WERI-Rb-1 (cell line): ENCODE measurements at regions not wholly inside any gene's neighbourhood (a gene's known extent, or its start where the extent isn't known, plus 50 kb on each side); places are given as distances from the start of the nearest gene placed in this dataset.
A peak's percentile ranks its signal among the peaks of the same experiment; 100 is the strongest.
"Not testable (repeated sequence)": the region's sequence is repeated elsewhere in the genome, so short reads cannot be mapped to it uniquely, and the experiment has no call there.

Source experiments
- DNase-seq: peaks from one replicate; pipeline ENCODE4 v3.0.0-alpha.2; 2020
- H3K27ac ChIP-seq: fragments of 250-450 bp; sonication (Bioruptor Pico); 2 replicates; pipeline ENCODE4 v1.5.1; 2020; ENCODE audit warnings: mild to moderate bottlenecking, moderate library complexity
- H3K27me3 ChIP-seq: fragments of 250-450 bp; sonication (Bioruptor Pico); 2 replicates; pipeline ENCODE4 v1.5.1; 2021; ENCODE audit warnings: mild to moderate bottlenecking, low read depth, moderate library complexity; ENCODE audit not compliant: insufficient read depth, severe bottlenecking
- H3K36me3 ChIP-seq: fragments of 250-450 bp; sonication (Bioruptor Pico); 2 replicates; pipeline ENCODE4 v1.5.1; 2020; ENCODE audit warnings: mild to moderate bottlenecking, moderate library complexity
- H3K4me3 ChIP-seq: 2 replicates; pipeline ENCODE4 v1.5.1; 2011; ENCODE audit warnings: low read depth, mild to moderate bottlenecking, control low read depth, low read length
- H3K9me3 ChIP-seq: fragments of 250-450 bp; sonication (Bioruptor Pico); 2 replicates; pipeline ENCODE4 v1.5.1; 2021; ENCODE audit warnings: mild to moderate bottlenecking, moderate library complexity; ENCODE audit not compliant: severe bottlenecking
- CTCF ChIP-seq: IDR thresholded peaks from 2 replicates; pipeline ENCODE4 v1.5.1; 2011; ENCODE audit warnings: low read depth, mild to moderate bottlenecking, control low read depth, inconsistent platforms, low read length

- Histone ChIP-seq H3K9me3 (no peaks in the 10 kb centered on the region), H3K36me3 (no peaks in the 10 kb centered on the region), H3K4me3 (no peak overlapping the region), H3K27ac (no peak overlapping the region), H3K27me3 (no peaks in the 10 kb centered on the region)
- TF ChIP-seq CTCF: no peak
- no peak for DNase-seq
Measured at GRCh38 chr2:142615876-142616275, 261.6 kb upstream of the KYNU start.

GRCh38 chr2:142613193-142613592 is 264.3 kb upstream of the KYNU start:
- H3K36me3 ChIP-seq, H3K27ac ChIP-seq, H3K27me3 ChIP-seq, H3K9me3 ChIP-seq, DNase-seq, H3K4me3 ChIP-seq: not testable (repeated sequence)

- H3K27ac ChIP-seq: no peak overlapping the region
Measured at GRCh38 chr2:142605421-142605820, 272.0 kb upstream of the KYNU start.

GRCh38 chr2:142603759-142604158 is 273.7 kb upstream of the KYNU start:
- no peak for DNase-seq

More at GRCh38 chr2:142605421-142605820, 272.0 kb upstream of the KYNU start:
- DNase-seq: no peak
- no peaks in the 10 kb centered on the region for H3K9me3 ChIP-seq
- H3K4me3 ChIP-seq: no peak overlapping the region
- H3K27me3 ChIP-seq: no peaks in the 10 kb centered on the region
- no peaks in the 10 kb centered on the region for H3K36me3 ChIP-seq
- TF ChIP-seq CTCF: no peak

GRCh38 chr2:142602418-142602989 is 275.0 kb upstream of the KYNU start:
- DNase-seq: no peak
- H3K27ac ChIP-seq: no peak overlapping the region
- H3K36me3 ChIP-seq: no peaks in the 10 kb centered on the region
- no peak overlapping the region for H3K4me3 ChIP-seq
- no peak for TF ChIP-seq CTCF
- no peaks in the 10 kb centered on the region for H3K9me3 ChIP-seq
- no peaks in the 10 kb centered on the region for H3K27me3 ChIP-seq

More at GRCh38 chr2:142603759-142604158, 273.7 kb upstream of the KYNU start:
- TF ChIP-seq CTCF: no peak
- H3K9me3 ChIP-seq: no peaks in the 10 kb centered on the region
- no peak overlapping the region for H3K4me3 ChIP-seq
- no peaks in the 10 kb centered on the region for H3K36me3 ChIP-seq
- no peak overlapping the region for H3K27ac ChIP-seq
- H3K27me3 ChIP-seq: no peaks in the 10 kb centered on the region

- Histone ChIP-seq H3K36me3 (no peaks in the 10 kb centered on the region), H3K4me3 (no peak overlapping the region), H3K27ac (no peak overlapping the region), H3K27me3 (no peaks in the 10 kb centered on the region), H3K9me3 (no peaks in the 10 kb centered on the region)
- no peak for DNase-seq
- TF ChIP-seq CTCF: peak; percentile 11; the same call in 1 of the 2 replicates
Measured at GRCh38 chr2:142601794-142602193, 275.7 kb upstream of the KYNU start.
